Gastrocnemius medialis (tissue), 4 donors: ENCODE measurements at regions not wholly inside any gene's neighbourhood (a gene's known extent, or its start where the extent isn't known, plus 50 kb on each side); places are given as distances from the start of the nearest gene placed in this dataset.

Source experiments
- ATAC-seq, 2 donors: fragments of 150-250 bp; one replicate each; pipeline ENCODE4 v1.9.1; 2016
- DNase-seq, 2 donors: peaks; one replicate each; pipeline ENCODE4 v3.0.0-alpha.2; 2019
- H3K27ac ChIP-seq, 4 donors: fragments of 200-600 bp; sonication (generic); 1 replicate in 1 of 4; 2 replicates in 3 of 4; pipeline ENCODE4 v1.5.1; 2016 to 2018; ENCODE audit warnings: mild to moderate bottlenecking in 2 of 4, moderate library complexity in 1 of 4
- H3K27me3 ChIP-seq, 3 donors: fragments of 200-600 bp; sonication (generic) in 2 of 3; 1 replicate in 1 of 3; 2 replicates in 2 of 3; pipeline versions ENCODE4 v1.5.1 to v1.6.0; 2016 to 2019; ENCODE audit warnings: mild to moderate bottlenecking in 1 of 3, moderate library complexity in 1 of 3
- H3K36me3 ChIP-seq, 2 donors: fragments of 200-600 bp; sonication (generic) in 1 of 2; one replicate each; pipeline ENCODE4 v1.5.1; 2017 to 2018
- H3K4me1 ChIP-seq, 2 donors: fragments of 200-600 bp; sonication (generic) in 1 of 2; one replicate each; pipeline ENCODE4 v1.5.1; 2016 to 2017; ENCODE audit warnings: mild to moderate bottlenecking in 2 of 2
- H3K4me3 ChIP-seq, 4 donors: fragments of 200-600 bp; sonication (generic) in 3 of 4; 1 replicate in 1 of 4; 2 replicates in 3 of 4; pipeline ENCODE4 v1.5.1; 2016 to 2019; ENCODE audit warnings: mild to moderate bottlenecking in 2 of 4
- H3K9me3 ChIP-seq, 3 donors: fragments of 200-600 bp; sonication (generic) in 2 of 3; 1 replicate in 1 of 3; 2 replicates in 2 of 3; pipeline ENCODE4 v1.5.1; 2016 to 2019
- CTCF ChIP-seq, 5 experiments: fragments of 450-650 bp in 3 of 5; fragments of 200-600 bp in 2 of 5; sonication (generic) in 2 of 5; IDR thresholded peaks in 4 of 5; conservative IDR thresholded peaks in 1 of 5; 1 replicate in 4 of 5; 2 replicates in 1 of 5; pipeline ENCODE4 v1.5.1; 2016 to 2019; ENCODE audit warnings: antibody characterized with exemption in 5 of 5, mild to moderate bottlenecking in 3 of 5, moderate library complexity in 3 of 5
- POLR2A ChIP-seq, 2 donors: fragments of 450-650 bp; IDR thresholded peaks; one replicate each; pipeline ENCODE4 v1.6.1; 2017; ENCODE audit warnings: antibody characterized with exemption in 2 of 2, mild to moderate bottlenecking in 2 of 2, moderate library complexity in 2 of 2
- in situ Hi-C, 4 donors: fragments of 200-750 bp; cut with MboI; loops; one replicate each; pipeline versions ENCODE4 v1.15.0 to v1.8.0; 2017; ENCODE audit warnings: low sequenced_read_pairs in 4 of 4
- intact Hi-C: fragments of 100-400 bp; cut with DNase I; formaldehyde crosslinking; loops from one replicate; pipeline ENCODE4 v1.15.1; 2023; ENCODE audit warnings: low total_unique reads

GRCh38 chr1:177820213-177820612 lies 149.6 kb downstream of the SEC16B start:
- in situ Hi-C loops (no loop called here), intact Hi-C loops (no loop called here)
- TF ChIP-seq POLR2A (IDR thresholded peaks at IDR 0.05) = no peak
- no peak for TF ChIP-seq CTCF (IDR thresholded peaks at IDR 0.05 in 4 of 5, conservative IDR thresholded peaks at IDR 0.05 in 1 of 5)
- no peaks in the 10 kb centered on the region for H3K36me3 ChIP-seq
- H3K4me3 ChIP-seq = no peak overlapping the region
- no peaks in the 10 kb centered on the region for H3K4me1 ChIP-seq
- H3K27me3 ChIP-seq = no peaks in the 10 kb centered on the region
- H3K9me3 ChIP-seq = no peaks in the 10 kb centered on the region
- no peak for ATAC-seq
- no peak overlapping the region for H3K27ac ChIP-seq
- no peak for DNase-seq

- Histone ChIP-seq H3K36me3 (no peaks in the 10 kb centered on the region), H3K4me3 (no peak overlapping the region), H3K9me3 (no peaks in the 10 kb centered on the region), H3K4me1 (no peaks in the 10 kb centered on the region), H3K27ac (no peak overlapping the region), H3K27me3 (no peaks in the 10 kb centered on the region)
- TF ChIP-seq CTCF (IDR thresholded peaks at IDR 0.05 in 4 of 5, conservative IDR thresholded peaks at IDR 0.05 in 1 of 5) = no peak
- TF ChIP-seq POLR2A (IDR thresholded peaks at IDR 0.05) = no peak
- ATAC-seq (no peak), DNase-seq (no peak)
- in situ Hi-C loops = no loop called here
- intact Hi-C loops = no loop called here
These were observed 151.7 kb downstream of the SEC16B start for GRCh38 chr1:177817937-177818875.

- intact Hi-C loops = no loop called here
- TF ChIP-seq CTCF (IDR thresholded peaks at IDR 0.05 in 4 of 5, conservative IDR thresholded peaks at IDR 0.05 in 1 of 5) (no peak), POLR2A (IDR thresholded peaks at IDR 0.05) (no peak)
These were observed 157.2 kb downstream of the SEC16B start for GRCh38 chr1:177812650-177813049.

GRCh38 chr1:177812144-177812543 lies 157.7 kb downstream of the SEC16B start:
- ATAC-seq (no peak), DNase-seq (no peak)
- Histone ChIP-seq H3K4me3 (no peak overlapping the region), H3K27ac (no peak overlapping the region), H3K27me3 (no peaks in the 10 kb centered on the region), H3K36me3 (no peaks in the 10 kb centered on the region), H3K4me1 (no peaks in the 10 kb centered on the region), H3K9me3 (no peaks in the 10 kb centered on the region)
- TF ChIP-seq CTCF (IDR thresholded peaks at IDR 0.05 in 4 of 5, conservative IDR thresholded peaks at IDR 0.05 in 1 of 5) = no peak
- no peak for TF ChIP-seq POLR2A (IDR thresholded peaks at IDR 0.05)
- intact Hi-C loops (no loop called here), in situ Hi-C loops (no loop called here)

More at GRCh38 chr1:177812650-177813049, 157.2 kb downstream of the SEC16B start:
- Histone ChIP-seq H3K4me3 (no peak overlapping the region), H3K9me3 (no peaks in the 10 kb centered on the region), H3K27me3 (no peaks in the 10 kb centered on the region), H3K4me1 (no peaks in the 10 kb centered on the region), H3K36me3 (no peaks in the 10 kb centered on the region), H3K27ac (no peak overlapping the region)
- DNase-seq = no peak
- no peak for ATAC-seq
- in situ Hi-C loops = no loop called here
